GM19240 (cell line): ENCODE measurements at regions not wholly inside any gene's neighbourhood (a gene's known extent, or its start where the extent isn't known, plus 50 kb on each side); places are given as distances from the start of the nearest gene placed in this dataset.

Experiments
- DNase-seq: peaks from one replicate; pipeline ENCODE4 v3.0.0; 2011; ENCODE audit warnings: low spot score; ENCODE audit not compliant: insufficient read length

DNA sequence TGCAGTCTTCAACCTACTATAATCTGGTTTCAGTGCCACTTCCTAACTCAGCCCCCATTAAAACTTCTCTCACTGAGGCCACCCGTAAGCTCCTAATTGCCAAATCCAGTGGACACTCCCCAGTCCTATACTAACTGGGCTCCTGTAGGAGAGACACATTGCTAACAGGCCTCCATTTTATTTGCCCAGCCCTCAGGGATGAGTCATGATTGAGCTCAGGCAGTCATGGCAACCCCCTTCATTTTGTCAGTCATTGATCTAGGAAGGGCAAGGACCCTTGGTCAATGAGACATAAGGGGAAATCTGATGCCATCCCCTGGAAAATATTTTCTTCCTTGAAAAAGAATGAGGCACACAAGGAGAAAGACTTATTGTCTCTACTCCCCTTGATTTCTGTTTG lies 70.1 kb upstream of the HIF1A start:
- no peak for DNase-seq

DNA sequence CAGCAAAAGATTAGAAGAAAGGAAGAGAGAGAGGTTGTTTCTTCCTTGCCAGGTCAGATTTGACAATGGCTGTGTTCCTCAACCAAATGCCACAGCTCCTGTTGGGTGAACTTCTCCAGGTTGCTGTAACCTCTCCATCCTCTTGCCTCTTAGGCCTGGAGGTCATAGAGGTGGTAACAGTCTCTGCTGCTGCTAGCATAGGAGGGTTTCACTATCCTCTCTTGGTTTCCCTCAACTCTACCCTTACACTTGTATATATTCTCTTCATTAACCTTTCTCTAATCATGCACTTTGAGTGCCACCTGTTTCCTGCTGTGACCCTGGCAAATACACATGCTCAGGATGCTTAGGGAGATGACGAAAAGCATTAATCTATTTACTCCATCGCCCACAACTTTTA lies 67.7 kb upstream of the HIF1A start:
- DNase-seq, result no peak

DNA sequence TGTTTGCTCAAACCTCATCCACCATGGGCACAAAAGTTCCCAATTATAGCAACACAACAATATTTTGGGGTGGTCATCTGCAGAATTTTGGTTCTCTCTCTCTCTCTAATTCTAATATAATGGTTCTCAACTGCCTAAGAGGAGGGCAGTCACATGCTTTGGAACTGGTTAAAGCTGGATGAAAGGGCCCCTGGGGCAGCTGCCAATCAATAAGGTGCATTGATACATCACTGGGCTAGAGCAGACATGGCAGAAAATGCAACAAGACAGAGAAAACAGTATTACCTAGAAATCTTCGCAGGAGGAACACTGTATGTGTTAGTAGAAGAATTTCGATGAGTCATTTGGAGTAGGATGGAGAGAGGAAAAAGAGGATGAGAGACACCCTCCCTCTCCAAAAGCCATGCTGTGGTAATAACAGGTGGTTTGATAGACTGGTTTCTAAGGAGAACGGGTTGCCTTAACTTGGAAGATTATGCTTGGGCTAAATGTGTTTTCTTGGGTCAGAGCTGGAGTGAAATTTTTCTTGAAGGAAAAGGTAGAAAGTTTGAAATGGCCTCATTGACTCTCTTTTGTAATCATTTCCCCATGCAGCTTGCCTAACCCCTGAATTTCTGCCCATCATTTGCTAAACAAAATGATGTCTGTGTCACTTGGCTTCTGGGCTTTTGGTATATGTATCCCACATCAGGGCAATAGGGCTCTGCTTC lies 67.1 kb upstream of the HIF1A start:
- no peak for DNase-seq

DNA sequence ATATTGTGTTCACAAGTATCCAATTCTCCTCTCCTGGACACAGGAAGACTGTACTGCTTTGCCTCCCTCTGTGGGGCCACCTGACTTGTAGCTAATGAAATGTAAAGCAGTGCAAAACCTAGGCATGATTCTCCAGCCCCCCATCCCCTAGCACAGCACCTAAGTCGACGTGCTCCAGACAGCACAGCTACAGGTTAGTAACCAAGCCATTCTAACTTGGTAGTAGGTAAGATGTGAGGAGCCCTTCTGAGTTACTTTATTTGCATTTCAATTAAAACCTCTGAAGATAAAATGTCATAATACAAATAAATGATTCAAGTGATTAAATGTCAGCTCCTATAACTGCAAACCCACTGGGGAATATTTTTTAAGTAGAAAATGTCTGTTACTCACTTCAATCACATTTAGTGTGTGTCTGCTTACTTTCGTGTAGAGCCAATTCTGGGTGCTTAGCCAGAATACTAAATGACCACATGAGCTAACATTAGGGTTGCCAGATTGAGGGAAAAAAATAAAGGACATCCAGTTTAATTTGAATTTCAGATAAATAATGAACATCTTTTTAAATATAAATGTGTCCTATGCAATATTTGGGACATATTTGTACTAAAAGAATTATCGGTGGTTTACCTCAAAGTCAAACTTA lies 64.8 kb upstream of the HIF1A start:
- no peak for DNase-seq

DNA sequence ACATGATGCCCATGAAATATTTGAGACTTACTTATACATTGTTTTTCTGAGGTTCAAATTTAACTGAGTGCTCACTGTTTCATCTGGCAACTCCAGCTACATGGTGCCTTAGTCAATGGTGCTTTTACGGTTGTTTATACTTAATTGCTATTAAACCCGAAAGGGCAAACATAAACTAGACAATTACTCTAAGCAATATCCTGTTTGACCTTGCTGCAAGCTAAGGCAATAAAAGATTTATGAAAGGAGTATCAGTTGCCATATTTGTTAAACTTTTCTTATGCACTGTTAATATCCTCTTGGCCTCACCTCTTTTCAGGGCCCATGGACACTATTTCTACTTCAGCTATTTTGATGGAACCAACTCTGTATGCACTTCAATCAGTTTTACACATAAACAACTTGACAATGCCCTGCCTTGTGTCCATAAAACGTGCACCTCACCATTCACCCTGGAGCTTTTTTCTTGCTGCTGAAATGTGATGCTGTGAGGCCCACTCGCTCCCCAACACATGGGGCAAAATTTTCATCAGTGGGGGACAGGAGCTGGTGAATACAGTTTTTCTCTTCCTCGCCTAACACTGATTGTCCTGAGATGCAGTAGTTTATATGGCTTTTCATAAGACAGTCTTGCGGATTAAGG lies 64.1 kb upstream of the HIF1A start:
- DNase-seq, result no peak

DNA sequence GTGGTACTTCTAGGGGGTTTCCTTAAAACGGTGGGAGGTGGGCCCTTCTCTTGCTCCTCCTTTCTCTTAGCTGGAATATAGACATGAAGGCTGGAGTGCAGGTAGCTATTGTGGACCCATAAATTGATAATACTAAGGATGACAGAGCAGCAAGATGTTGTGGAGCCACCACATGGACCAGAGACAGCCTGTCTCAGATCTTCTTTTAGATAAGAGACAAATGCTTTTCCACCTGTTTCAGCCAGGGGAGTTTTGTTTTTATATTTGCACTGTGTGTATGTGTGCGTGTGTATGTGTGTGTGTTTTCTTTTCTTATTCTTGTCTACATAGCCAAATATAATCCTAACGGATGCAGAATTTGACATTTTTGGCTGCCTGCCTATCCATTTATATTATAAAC lies 62.9 kb upstream of the HIF1A start:
- no peak for DNase-seq

DNA sequence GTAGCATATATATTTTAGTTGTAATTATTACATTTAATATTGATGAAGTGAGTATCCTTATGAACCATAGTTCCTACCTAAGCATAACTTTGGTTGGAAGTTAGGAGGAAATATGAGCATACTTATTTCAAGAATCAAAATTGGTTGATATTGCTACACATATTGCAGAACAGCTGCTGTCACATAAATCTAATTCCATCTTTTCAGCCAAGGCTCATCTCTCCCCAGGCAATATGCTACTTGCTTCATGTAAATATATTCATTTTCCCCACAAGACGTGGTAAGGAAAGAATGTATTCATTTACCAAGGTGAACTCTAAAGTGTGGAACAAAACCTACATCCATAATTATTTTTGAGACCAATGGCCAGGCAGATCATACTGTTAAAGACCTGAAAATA lies 62.5 kb upstream of the HIF1A start:
- DNase-seq, result no peak

DNA sequence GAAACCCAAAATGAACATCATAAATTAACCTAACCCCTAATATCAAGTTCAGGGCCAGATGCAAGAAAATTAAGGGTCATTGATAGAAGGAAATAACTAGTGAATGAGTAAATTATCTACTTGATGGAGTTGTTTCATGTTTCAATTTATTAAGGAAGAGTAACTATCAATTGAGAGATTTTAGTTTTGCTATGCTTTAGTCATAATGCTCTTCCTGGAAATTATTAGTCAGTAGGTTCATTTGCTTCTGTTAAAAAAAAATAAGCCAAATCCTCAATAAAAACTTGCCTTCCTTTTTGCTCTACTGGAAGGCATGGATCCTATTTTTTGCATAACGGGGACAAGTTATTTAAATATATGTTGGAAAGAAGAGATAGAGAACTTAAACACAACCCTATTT lies 59.0 kb upstream of the HIF1A start:
- no peak for DNase-seq

DNA sequence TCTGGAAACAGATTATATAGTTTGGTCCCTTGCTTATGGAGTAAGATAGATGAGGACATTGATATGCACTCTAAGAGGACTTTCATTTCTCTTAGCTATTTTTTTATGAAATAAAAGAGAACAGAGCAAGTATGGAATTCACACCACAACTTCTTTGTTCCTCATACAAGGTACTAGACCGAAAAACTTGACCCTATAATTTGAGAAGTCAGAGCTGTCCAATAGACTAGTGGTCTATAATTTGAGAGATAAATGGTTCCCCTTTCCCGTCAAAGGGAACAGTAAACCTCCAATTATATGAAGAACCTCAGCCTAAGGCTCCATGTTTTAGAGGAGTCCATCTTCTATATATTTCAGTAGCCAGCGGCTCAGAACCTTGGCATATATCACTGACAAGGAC lies 58.5 kb upstream of the HIF1A start:
- no peak for DNase-seq

DNA sequence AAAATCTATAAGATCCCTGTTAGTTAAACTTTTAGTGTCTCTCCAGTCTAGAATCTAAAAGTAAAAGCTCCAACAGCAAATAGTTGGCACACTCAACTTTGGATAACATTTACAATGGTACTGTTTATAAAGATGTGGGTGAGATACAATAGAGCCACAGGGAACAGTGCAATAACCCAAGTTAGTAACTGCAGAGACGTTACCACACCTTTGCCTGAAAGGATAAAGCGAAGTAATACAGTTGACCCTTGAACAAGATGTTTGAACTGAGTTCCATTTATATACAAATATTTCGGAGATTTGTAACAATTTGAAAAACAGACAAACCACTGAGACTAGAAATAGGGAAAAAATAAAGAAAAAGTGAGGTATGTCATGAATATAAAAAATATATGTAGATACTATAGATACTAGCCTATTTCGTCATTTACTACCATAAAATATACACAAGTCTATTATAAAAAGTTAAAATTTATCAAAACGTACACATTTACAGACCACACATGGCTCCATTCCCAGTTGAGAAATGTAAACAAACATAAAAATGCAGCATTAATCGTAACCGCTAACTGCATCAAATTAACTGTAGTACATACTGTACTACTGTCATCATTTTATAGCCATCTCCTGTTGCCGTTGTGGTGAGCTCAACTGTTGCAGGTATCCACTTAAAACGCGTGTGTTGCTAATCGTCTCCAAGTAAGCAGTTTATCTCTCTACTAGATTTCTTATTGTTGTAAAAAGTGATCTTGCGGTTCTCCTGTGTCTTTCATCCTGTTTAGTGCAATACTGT lies 56.5 kb upstream of the HIF1A start:
- no peak for DNase-seq

DNA sequence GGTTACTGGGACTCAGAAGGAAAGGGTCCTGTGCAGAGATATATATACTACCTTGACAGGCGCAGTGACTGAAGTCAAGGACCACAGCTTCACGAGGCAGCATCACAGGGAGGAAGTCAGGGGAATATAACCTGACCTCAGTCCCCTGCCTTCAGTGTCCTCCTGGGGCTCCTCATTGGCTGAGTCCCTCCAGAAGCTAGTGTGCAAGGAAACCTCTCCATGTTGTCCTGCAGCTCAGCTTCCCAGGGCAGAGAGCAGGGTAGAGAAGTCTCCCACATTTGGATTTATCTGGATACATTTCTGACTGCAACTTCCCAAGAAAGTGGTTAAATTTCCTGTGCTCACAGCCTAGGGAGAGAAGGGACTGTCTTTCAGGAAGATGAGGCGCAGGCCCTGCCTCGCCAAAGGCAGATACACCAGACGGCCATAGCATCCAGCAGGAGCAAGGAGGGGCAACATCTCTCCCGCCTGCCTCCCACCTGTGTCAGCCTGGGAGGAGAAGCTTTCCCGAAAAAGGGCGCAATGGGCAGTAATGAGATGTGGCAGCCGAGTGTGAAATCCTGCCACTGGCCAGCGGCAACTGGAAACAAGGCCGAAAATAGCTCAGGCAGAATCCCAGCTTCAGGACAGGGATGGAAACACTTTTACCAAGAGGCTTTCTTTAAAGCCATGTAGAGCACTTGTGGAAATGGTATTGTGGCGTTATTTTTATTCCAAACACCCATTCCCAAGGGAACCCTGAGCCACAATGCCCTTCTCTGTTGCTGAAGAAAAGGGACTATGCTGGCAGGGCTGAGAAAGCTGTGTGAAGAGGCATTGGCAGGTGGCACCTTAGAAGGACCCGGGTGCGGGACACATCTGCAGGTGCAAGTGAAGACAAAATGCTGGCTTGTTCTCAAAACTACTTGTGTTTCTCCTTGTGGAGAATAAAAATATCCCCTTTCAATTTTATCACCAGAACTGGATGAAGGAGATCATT lies 54.9 kb upstream of the HIF1A start:
- no peak for DNase-seq

DNA sequence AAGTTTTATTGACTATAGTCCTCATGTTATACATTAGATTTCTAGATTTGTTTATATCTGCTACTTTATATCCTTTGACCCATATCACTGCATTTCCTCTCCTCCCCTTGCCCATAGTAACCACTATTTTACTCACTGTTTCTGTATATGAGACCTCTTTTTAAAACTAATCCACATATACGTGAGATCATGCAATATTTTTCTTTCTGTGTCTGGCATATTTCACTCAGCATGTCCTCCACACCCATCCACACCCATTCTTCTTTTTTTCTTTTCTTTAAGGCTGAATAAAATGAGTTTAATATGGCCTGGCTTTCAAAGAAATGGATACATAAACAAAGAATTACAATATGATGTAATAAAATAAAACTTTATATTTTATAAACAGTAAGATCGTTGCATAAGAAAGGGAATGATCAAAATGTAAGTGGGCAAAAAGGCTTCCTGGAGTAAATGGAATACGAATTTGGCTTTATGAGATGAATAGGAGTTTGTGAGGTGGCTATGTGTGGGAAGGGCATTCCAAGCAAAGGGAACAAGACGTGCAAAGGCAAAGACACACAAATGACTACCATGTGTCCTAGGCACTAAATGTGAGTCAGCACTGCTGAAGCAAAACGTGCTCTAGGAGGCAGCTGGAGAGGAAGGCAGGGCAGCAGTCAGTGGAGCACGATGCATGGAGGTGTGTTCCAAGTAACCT lies 53.2 kb upstream of the HIF1A start:
- DNase-seq, result no peak

DNA sequence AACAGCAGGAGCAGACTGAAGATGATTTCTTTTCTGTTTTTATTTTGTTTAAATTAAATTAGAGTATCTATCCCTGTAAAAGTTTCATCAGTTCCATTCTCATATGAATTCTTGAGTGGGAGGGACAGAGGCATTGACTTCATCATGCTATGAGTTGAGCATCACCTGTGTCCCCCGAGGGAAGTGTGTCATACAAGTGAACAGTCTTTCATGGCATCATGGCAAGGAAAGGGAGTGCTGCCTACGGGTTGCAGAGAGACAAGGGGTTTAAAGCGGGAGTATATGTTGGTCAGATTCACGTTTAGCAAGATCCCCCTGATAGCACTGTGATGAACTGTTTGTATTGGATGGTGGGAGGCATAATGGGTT lies 52.7 kb upstream of the HIF1A start:
- DNase-seq, result no peak

DNA sequence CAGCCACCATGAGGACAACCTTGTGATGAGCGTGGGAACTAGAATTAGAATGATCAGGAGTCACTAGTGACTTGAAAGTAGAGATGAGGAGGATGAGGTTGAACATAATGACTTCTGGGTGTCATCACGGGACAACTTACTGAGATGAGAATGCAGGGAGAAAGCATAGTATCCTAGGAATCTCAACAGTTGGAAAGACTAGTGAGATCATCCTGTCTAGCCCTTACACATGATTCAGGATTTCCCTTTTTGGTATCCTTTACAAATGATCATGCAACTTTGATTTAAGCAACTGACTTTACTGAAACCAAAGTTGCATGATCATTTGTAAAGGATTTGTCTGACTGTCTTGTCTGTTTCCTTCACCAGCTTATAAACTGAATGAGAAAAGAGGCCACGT lies 51.8 kb upstream of the HIF1A start:
- no peak for DNase-seq

DNA sequence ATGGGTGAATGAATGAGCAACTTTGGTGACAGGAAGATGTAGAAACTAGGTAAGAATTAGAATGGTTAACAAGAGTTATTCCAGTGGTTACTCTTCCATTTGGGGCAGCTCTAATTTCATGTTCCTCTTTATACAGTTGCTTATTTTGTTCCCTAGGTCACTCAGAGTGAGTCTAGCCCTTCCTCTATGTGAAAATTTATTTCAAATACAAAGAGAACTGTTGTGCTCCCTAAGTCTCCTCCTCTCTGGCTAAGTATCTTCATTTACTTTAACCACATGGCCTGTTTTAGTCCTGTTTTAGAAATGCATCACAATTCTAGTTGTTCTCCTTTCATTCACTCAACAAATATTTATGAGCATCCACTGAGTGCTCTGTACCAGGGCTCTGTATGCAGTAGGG lies 51.1 kb upstream of the HIF1A start:
- DNase-seq, result no peak

DNA sequence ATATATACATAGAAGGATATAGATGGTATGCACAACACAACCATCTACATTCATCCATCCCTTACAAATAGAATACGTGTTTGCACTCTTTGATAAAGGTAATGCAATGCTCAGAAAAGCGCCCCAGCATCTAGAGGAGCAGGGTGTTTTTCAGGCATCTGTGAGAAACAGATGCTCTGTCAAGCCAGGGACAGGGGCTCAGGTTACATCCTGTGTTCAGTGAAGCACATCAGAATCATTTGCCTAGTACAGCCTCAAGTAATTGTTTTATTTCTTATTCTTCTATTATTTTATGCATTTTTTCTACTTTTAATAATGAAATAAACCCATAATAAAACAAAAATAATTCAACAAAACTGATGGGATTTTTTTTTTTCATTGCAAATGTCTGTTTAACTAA lies 50.5 kb upstream of the HIF1A start:
- DNase-seq, result peak; percentile 30

DNA sequence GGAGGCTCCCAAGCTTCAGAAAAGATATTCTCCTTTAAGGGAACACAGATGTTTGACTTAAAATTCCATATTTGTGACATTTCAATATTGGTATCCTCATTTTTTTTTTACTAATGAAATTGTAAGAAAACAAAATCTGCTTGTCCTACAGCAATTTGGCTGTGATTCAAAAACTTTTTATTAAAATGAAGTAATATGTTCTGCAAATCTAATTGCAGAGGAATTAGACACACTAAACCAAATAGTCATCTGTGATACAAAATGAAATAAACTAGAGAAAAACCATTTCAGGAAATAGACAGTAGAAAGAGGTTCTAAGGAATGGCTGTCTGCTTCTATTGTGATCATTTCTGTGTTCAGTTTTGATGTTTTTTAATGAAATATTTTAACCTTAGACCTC lies 50.1 kb upstream of the HIF1A start:
- no peak for DNase-seq
